DMS79 (cell line): ENCODE measurements at regions not wholly inside any gene's neighbourhood (a gene's known extent, or its start where the extent isn't known, plus 50 kb on each side); places are given as distances from the start of the nearest gene placed in this dataset.
A peak's percentile ranks its signal among the peaks of the same experiment; 100 is the strongest.

ENCODE experiments used
- DNase-seq: peaks from one replicate; lab custom pipeline; 2025; lab: John Stamatoyannopoulos, UW

DNA sequence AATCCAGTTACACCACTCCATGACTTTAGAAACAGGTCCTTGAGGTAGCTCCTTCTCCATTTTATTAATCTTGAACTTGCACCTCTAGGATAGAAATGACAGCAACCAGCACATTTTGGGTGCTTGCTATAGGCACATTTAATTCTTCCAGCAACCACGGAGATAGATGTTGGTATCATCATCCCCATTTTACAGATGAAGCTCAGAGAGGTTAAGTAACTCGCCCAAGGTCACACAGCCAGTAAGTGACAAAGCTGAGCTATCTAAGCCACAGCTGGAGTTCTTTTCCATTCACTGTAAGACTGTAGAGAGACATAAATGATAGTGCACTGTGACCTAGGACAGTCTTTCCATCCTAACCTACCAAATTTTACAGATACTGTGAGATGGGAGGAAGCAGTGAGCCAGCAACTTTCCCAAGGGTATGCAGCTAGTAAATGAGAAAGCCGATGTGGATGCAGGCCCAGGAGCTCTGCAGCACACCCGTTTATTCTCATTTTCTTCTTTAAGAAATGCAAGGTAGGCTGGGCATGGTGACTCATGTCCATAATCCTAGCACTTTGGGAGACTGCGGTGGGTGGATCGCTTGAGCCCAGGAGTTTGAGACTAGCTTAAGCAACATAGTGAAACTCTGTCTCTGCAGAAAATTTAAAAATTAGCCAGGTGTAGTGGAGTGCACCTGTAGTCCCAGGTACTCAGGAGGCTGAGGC, 103.2 kb downstream of the TBX5 start:
- DNase-seq, result no peak

DNA sequence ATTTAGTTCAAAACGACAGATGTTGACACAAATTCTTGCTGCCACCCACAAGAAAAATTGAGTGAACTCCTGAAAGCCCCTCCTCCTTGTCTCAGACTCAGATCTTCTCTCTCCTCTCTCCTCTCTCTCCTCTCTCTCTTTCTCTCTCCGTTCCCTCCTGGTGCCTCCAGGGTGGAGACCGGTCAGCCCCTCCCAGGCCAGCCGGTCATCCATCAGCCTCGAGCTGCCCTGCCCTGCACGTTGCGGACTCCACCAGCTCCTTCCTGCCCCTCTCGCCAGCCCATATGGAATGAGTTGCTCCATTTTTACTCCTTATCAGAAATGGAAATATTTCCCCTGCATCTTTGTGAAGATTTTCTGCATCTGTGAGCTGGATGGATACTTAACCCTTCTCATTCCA, 103.8 kb downstream of the TBX5 start:
- DNase-seq, result no peak

DNA sequence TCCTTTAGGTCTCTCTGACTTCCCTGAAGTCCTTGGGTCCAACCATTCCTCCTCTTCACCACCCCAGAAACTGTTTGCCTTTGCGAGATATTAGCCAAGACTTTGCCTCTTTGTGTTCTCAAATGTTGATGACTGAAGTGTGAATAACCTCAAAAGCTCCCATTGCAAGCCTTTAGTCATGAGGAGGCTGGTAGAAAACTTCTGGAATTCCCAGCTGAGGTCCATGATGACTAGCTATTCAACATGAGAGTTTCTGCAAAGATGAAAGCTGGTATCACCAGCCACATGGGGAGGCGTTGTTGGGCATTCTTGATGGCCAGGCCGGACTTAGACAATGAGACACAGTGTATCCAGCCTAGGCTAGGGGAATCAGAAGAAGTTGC, 111.7 kb downstream of the TBX5 start:
- DNase-seq, result no peak

DNA sequence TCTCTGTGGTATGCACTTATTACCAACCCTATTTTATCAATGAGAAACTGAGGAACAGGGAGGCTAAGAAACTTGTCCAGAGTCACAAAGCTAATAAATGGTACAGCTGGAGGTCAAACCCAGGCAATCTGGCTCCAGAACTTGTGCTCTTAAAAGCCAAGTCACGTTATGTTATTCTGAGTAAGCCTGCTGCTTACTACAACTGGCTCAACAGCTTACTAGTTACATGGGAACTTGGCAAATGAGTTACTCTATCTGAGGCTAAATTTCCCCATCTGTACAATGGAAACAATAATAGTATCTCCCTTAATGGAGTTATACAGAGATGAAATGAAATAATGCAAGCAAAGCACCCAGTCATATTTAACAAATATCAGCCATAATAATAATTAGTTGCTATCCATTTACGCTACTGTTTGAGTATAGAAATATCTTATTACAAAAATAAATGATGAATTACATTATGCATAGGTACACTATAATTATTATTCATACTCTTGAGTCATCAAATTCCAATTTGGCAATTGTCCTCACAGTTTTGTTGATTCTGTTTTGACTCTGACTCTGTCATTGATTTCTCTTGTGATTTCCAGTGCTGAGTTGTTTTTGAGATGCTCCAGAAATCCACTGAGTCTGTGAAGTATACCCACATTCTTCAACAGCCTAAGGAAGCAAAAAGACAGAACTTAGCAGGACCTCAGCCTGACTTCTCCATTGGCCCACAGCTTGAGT, 112.2 kb downstream of the TBX5 start:
- DNase-seq, result no peak

DNA sequence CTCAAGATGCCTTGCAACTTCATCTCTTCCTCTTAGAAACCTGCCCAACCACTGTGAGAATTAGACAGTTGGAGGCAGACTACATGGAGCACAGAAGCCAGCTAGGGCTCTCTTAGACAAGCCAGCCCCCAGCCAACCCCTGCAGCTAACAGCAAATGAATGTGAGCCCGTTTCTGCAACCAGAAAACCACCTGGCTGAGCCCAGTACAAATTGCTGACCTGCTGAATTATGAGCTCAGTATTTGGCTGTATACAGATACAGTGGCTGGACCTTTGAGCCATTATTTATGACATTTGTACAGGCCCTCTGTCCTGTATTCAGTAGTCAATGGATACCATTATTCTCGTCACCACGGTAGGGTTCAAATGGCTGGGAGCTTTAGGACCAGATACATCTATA, 112.9 kb downstream of the TBX5 start:
- no peak for DNase-seq

DNA sequence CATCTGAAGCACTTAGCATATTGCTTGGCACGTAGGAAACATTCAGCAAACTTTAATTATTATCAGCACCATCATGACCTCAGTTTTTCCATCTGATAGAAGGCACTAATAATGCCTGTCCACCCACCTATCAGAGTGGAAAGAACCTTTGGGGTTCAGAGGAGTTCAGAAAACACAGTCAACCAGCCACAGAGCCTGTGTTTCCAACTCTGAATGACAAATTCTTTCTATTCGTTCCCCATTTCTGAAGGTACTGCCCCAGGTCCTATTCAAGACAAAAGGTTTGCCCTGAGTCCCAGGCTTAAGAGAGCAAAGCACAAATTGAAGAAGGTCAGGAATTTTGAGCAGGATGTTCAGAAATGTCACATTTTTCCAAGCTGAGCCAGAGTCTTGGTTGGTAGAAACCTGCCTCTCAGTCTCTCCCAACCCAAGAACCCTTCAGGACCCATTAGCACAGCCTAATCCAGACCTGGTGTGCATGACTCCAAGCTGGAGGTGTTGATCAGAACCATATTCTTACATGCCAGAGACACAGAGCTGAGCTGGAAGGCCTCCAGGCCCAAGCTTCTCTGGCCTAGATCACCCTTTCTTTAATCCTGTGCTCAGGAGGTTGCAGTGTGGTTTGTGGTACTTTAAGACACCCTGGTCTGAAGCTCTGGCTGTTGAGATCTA, 114.4 kb downstream of the TBX5 start:
- DNase-seq, result no peak

DNA sequence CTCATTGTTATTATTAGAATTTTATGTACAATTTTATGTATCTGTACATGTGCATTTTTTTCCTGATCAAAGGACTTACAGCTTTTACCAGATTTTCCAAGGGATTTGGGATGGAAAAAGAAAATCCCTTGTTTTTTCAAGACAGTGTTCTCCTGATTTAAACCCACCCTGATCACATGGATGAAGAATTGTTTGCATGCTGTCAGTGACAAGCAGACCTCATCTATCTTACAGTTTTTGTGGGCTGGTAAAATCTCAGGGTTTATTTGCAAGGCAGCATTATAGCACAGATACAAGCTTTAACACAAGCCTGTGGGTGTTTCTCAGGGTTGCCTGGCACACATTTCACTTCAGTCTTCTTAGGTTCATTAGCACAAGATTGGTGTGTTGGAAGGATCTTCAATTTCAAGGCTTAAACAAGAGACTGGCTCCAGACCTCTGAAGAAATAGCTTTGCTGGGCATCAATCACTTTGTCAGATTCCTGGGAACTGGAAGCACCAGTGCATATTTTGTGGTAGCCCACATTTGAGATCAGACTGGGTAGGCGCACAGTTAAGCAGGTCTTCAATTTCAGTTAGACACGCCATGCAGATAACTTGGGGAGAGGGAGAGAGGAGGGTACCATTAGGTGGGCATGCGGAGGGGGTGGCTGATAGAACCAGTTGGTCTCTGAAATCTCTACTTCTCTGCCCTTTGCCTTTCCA, 118.0 kb downstream of the TBX5 start:
- no peak for DNase-seq

DNA sequence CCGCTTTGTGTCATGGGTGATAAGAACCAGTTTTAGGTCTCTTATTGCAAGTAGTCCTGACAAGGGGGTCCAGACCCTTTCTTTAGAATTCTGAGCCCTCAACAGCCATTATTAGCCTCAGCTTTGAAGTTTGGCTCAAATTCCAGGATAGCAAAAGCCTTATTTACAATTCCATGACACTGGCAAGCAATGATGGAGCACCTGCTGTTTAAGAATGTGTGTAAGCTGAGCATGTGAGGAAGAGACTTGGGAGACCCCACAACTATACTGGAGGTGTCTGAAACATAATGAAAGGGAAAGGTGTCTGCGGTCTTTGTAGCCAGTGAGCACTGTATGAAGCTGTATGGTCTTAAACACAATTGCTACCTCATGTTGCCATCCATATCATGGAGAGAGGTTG, 119.8 kb downstream of the TBX5 start:
- DNase-seq, result no peak

DNA sequence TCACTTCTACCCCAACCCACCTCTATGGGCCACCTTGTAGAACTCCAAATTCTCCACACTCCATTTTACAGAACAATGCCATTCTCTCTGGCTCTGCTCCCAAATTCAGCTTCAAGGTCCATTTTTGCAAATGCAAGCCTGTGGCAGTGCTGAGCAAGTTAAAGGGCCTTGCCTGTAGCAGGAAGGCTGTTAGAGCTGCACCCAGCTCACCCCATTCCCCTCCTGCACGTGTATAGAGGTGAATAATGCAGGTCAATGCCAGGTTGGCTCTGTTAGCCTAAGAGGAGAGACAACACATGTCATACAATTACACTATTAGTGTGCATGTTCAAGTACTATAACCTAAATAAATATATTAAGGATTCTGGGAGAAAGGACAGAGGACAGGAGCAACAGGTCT, 120.4 kb downstream of the TBX5 start:
- no peak for DNase-seq

DNA sequence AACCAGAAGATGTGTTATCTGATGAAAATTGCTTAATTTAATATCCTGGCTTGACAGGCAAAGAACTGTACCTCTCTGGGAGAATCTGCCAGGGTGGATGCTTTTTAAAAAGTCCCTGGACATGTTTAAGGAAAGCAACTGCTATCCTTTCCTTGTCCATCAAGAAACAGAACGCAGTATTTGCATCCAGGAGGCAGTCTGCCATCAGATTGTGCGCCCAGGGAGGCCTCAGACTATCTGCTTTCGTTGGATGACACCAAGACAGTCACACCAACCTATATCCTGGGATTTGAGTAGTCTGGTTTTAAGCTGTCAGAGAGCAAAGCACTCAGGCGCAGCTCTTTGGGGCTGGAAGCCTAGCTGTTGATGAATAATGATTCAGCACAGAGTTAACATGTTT, 121.9 kb downstream of the TBX5 start:
- no peak for DNase-seq

DNA sequence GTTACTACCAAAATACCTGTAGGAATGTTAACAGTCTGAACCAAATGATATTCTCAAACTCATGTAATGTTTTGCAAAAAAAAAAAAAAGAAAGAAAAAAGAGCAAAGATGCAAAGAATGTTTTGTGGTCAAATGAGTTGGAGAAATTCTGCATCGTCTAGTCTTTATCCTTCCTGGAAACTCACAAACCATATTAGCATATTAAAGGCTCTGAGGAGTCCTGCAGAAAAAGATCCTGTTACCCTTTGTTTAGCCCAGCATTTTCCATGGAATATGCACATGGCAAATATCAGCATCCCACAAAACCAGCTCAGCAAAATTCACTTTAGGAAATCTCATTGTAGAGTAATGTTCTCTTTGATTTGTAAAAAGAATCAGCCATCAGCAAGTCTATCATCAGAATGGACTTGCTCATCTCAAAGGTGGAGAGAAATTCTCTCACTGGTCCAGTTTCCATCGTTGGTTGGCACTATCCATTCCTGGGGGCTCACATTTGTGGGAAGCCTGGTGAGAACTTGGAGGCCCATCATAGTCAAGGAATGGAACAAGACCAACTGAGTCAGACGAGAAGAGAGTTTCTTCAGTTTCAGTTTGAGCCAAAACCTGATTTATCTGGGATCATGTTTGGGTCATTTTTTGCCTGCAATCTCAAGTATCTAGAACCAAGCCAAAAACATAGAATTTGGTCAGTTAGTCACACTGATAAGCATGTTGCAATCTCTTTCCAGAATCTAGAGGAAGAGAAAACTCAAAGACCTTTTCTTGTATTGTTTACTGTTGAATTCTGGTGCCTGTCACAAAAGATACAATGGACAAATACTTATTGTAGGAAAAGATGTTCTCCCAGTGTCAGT, 129.8 kb downstream of the TBX5 start:
- no peak for DNase-seq

DNA sequence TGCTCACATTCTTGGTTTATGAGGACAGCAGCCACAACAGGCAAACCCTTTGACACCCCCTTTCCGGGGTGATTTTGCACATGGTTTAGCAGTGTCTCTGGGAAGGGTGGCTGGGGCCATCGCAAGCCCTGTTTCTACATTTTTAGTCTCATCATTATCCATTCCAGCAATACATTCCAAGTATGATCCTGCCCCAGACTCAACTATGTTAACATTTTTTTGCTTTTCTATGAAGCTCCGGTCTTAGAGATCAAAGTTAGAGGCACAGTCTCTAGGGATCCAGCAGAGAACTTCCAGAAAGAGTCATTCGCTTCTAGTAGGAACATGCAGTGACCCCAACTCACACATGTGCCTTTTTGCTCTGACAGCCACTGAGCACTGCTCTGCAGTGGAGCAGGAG, 130.9 kb downstream of the TBX5 start:
- no peak for DNase-seq

DNA sequence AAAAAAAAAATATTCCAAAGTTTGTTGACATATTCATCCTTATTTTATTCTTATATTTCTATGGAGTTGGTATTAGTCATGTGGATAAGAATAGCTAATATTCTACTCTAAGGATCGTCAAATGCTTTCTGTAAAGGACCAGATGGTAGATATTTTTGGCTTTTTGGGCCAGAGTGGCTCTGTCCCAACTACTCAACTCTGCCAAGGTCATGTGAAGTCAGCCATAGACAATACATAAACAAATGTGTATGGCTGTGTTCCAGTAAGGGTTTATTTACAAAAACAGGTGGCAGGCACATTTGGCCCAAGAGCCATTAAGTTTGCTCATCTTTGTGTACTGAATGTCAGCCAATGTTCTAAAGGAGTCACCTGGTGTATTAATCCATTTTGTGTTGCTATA, 131.8 kb downstream of the TBX5 start:
- DNase-seq, result peak; percentile 79

DNA sequence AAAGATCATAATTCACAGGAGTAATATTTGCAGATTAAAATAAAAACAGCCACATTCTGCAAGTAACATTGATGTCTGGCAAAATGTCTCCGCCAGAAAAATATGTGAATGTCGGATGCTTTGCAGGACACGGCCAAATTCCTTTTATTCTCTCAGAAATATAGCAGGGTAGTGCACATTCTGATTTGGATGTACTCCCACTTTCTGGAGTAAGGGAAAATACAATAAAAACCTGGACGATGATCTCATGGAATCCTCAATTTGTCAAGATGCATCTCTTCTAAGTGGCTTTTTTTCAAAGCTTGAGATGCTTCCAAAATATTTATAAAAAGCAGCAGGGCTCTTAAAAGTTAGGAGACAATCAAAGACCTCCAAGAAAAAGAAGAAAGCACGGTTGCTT, 133.3 kb downstream of the TBX5 start:
- DNase-seq, result no peak

DNA sequence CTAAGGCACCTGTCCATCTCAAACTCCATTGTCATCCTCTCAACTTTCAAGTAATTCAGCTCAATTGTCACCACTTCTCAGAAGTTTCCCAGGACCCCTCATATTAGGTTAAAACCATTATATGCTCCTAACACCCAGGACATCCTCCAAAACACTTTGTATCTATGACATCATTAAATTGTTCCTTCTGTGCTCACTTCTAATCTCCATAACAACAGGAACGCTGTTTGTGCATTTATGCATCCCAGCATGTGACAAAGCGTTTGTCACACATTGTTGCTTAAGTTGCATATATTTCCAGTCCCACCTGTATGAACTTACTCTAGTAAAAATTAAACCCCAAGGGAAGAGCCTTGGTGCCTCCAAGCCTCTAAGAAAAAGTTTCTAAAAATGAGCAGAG, 133.9 kb downstream of the TBX5 start:
- DNase-seq, result no peak

DNA sequence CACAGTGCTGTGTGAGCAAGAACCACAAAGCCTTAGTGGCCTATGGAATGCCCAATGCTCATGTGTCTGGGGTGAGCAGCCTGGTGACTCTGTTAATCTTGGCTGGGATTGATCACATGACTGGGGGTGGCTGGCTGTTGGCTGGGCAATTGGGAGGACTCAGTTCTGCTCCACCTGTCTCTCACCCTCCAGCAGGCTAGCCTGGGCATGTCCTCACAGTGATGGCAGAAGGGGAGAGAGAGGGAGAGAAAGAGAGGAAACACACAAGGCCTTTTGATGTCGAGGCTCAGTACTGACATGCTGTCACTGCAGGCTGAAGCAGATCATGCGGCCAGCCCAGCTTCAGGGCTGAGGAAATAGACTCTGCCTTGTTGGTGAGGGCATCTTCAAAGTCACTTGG, 136.8 kb downstream of the TBX5 start:
- DNase-seq, result peak; percentile 73

DNA sequence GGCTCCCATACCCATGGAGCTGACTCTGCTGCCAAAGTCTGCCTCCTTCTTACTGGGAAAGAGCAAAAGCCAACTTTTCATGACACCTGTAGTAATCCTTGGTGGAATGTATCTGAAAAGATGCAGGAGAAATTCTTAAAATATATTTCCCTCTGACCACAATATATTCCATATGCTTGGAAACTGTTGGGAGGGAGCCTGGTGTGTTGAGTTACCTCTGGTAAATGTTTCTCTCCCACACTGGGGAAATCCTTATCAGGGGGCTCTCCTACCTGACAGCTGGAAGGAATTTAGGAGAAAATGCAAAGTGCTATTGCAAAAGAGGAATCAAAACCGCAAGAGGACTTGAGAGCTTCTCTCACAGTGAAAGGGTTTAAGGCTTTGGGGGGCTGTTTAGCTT, 139.4 kb downstream of the TBX5 start:
- no peak for DNase-seq

DNA sequence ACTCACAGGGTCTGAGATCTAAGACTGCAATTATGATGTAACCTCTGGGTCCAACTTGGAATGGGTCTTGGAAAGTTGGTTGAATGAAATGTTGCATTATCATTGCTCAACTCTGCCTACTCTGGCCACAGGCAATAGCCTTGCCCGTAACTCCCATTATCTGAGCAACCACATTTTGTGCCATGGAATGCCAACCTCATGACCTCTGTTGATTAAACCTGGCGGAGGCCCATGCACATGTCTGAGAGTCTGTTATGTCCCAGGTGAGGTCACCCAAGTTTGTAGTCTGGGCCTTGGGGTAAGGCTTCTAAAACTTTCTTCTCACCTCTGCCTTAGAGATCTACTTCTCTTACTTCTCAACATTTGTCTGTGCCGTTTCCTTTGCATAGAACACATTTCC, 140.9 kb downstream of the TBX5 start:
- DNase-seq, result no peak

DNA sequence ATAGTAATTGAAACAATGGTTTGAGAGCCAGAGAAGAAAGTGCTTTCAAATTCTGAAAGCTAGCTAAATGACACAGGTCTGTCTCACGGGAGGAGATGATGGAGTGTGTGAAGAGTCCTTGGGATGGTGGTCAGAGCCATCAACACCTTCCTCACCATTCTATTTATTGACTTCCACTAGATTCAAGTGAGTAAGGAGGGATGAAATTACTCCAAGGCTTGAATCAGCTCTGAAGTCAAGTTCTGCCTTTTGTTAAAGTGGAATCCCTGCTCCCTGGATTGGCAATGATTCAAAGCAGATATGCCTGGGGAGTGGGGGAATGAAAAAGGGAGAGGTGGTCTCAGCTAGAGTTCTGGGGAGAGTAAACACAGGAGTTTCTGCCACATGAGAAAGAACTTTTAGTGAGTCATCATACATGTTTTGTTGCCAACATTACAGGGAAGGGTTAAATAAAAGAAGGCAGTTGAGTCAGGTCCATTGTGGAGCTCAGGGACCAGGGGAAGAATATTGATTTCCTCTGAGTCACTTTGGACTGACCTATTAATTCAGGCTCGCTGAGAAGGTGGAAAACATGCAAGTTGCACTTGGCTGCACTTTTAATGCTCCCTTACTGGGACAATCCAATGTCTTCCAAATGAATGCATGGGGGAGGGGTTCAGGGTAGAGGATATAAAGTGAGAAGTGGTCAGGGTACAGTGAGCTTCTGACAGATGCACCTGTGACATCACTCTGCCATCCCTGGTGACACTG, 142.7 kb downstream of the TBX5 start:
- DNase-seq, result no peak

DNA sequence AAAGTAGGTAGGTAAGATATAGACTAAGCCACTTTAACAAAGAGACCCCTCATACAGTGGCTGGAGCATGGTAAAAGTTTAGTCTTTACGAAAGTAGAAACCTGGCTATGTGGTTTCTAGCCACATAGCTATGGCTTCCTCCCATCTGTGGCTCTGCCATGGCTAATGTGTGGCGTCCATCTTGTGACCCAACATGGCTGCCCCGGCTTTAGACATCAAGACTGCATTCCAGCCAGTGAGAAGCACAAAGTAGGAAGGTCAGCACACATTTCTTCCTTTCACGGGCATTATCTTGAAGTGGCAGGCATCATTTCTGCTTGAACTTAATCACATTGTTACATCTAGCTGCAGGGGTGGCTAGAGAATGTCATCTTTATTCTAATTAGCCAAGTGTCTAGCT, 148.3 kb downstream of the TBX5 start:
- no peak for DNase-seq

DNA sequence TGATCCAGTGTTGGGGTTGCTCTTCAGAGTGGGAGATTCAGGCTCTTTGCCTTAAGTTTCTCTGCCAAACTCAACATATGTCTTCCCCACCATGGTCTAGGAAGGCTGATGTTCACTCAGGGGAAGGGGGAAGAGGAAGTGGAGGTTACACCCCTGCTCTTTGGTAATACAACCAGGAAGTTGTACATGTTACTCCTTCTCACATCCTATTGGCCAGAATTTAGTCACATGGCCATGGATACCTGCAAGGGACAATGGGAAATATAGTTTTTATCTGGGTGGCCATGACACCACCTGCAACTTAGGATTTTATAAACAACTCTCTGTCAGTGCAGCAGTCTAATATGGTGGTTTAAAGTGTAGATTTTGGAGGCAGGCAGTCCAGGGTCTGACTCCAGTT, 150.9 kb downstream of the TBX5 start:
- no peak for DNase-seq
